A673 (cell line): ENCODE measurements at regions not wholly inside any gene's neighbourhood (a gene's known extent, or its start where the extent isn't known, plus 50 kb on each side); places are given as distances from the start of the nearest gene placed in this dataset.

ENCODE experiments used
- EZH2 ChIP-seq: fragments of 200-600 bp; sonication (generic); IDR thresholded peaks from 2 replicates; pipeline ENCODE4 v1.6.1; 2017; ENCODE audit warnings: borderline replicate concordance, low read depth, mild to moderate bottlenecking, mixed read lengths, antibody characterized with exemption, low read length; ENCODE audit not compliant: poor library complexity, severe bottlenecking
- TF ChIP-seq, protein P1 (sequence below): fragments of 300-800, 200-600 bp; sonication (generic); conservative IDR thresholded peaks from 2 replicates; pipeline ENCODE4 v1.5.1; 2017; ENCODE audit warnings: low read depth, mild to moderate bottlenecking, antibody characterized with exemption, low read length, moderate library complexity, mixed read lengths

DNA sequence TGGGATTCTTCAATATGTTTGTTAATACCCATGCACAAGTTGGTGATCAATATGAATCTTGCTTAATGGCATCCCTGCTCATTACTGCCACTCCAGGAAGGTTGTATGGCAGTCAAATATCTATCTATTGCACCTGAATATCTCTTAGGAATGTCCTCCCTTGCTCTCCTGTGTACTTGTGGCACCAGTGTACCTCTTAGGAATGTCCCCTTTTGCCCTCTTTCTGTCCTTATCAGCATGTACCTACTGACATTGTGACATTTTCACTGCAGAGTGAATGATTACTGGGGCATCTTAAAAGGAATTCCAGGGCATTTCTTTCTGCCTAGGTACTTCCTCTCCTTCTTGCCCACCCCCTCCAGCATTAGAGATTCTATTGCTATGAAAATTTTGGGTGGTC, 163.8 kb upstream of the CENPE start:
- TF ChIP-seq, protein P1, sequence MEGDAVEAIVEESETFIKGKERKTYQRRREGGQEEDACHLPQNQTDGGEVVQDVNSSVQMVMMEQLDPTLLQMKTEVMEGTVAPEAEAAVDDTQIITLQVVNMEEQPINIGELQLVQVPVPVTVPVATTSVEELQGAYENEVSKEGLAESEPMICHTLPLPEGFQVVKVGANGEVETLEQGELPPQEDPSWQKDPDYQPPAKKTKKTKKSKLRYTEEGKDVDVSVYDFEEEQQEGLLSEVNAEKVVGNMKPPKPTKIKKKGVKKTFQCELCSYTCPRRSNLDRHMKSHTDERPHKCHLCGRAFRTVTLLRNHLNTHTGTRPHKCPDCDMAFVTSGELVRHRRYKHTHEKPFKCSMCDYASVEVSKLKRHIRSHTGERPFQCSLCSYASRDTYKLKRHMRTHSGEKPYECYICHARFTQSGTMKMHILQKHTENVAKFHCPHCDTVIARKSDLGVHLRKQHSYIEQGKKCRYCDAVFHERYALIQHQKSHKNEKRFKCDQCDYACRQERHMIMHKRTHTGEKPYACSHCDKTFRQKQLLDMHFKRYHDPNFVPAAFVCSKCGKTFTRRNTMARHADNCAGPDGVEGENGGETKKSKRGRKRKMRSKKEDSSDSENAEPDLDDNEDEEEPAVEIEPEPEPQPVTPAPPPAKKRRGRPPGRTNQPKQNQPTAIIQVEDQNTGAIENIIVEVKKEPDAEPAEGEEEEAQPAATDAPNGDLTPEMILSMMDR: no peak
- no peak for TF ChIP-seq EZH2
